Suprapubic skin (tissue), 4 donors: ENCODE measurements at regions not wholly inside any gene's neighbourhood (a gene's known extent, or its start where the extent isn't known, plus 50 kb on each side); places are given as distances from the start of the nearest gene placed in this dataset.
"Not testable (repeated sequence)": the region's sequence is repeated elsewhere in the genome, so short reads cannot be mapped to it uniquely, and the experiment has no call there.

Experiments used
- DNase-seq, 2 donors: peaks; one replicate each; pipeline ENCODE4 v3.0.0-alpha.2; 2019; ENCODE audit warnings: low spot score in 2 of 2
- H3K27ac ChIP-seq: fragments of 200-600 bp; sonication (generic); one replicate; pipeline ENCODE4 v1.5.1; 2019
- H3K27me3 ChIP-seq: fragments of 200-600 bp; sonication (generic); one replicate; pipeline ENCODE4 v1.5.1; 2019
- H3K36me3 ChIP-seq: fragments of 200-600 bp; sonication (generic); one replicate; pipeline ENCODE4 v1.5.1; 2019
- H3K4me1 ChIP-seq: fragments of 200-600 bp; sonication (generic); one replicate; pipeline ENCODE4 v1.5.1; 2019
- H3K4me3 ChIP-seq: fragments of 200-600 bp; sonication (generic); one replicate; pipeline ENCODE4 v1.5.1; 2019; ENCODE audit warnings: mild to moderate bottlenecking
- H3K9me3 ChIP-seq: fragments of 200-600 bp; sonication (generic); one replicate; pipeline ENCODE4 v1.5.1; 2019
- EP300 ChIP-seq: sonication (generic); formaldehyde crosslinking; IDR thresholded peaks from one replicate; pipeline ENCODE4 v1.6.1; 2017; ENCODE audit warnings: antibody characterized with exemption
- POLR2A ChIP-seq, 2 donors: fragments of 450-650 bp; IDR thresholded peaks; one replicate each; pipeline ENCODE4 v1.6.1; 2017; ENCODE audit warnings: antibody characterized with exemption in 2 of 2, mild to moderate bottlenecking in 2 of 2, moderate library complexity in 2 of 2
- POLR2AphosphoS5 ChIP-seq, 3 donors: sonication (generic); formaldehyde crosslinking; IDR thresholded peaks; one replicate each; pipeline ENCODE4 v1.6.1; 2017; ENCODE audit warnings: antibody characterized with exemption in 3 of 3
- WGBS: methylation state at CpG from one replicate; pipeline ENCODE4 v1.1.5; 2018; 5-methylcytosine and 5-hydroxymethylcytosine counted together
- TF ChIP-seq, protein P1 (sequence below), 2 donors: fragments of 200-600 bp in 1 of 2; fragments of 450-650 bp in 1 of 2; sonication (generic) in 1 of 2; IDR thresholded peaks; one replicate each; pipeline ENCODE4 v1.5.1; 2016 to 2019; ENCODE audit warnings: antibody characterized with exemption in 2 of 2, mild to moderate bottlenecking in 1 of 2, moderate library complexity in 1 of 2

DNA sequence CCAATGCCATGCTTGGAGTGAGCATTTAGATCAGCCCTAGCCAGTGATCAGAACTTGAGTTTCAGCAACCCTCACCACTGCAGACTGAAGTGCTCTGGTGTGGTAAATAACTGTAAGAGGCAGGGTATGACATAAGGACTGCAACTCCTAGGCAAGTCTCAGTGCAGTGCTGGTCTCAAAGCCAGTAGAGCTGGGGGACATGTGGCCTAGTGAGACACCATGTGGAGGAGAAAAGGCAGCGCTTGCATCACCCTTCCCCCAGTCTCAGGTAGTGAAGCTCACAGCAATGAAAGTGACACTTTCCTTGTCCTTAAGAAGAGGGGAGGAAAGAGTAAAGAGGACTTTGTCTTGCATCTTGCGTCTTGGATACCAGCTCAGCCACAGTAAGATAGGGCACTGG, 386.8 kb upstream of the POT1 start:
- no peak for TF ChIP-seq POLR2AphosphoS5 (IDR thresholded peaks at IDR 0.05)
- no peak for TF ChIP-seq EP300
- TF ChIP-seq, protein P1, sequence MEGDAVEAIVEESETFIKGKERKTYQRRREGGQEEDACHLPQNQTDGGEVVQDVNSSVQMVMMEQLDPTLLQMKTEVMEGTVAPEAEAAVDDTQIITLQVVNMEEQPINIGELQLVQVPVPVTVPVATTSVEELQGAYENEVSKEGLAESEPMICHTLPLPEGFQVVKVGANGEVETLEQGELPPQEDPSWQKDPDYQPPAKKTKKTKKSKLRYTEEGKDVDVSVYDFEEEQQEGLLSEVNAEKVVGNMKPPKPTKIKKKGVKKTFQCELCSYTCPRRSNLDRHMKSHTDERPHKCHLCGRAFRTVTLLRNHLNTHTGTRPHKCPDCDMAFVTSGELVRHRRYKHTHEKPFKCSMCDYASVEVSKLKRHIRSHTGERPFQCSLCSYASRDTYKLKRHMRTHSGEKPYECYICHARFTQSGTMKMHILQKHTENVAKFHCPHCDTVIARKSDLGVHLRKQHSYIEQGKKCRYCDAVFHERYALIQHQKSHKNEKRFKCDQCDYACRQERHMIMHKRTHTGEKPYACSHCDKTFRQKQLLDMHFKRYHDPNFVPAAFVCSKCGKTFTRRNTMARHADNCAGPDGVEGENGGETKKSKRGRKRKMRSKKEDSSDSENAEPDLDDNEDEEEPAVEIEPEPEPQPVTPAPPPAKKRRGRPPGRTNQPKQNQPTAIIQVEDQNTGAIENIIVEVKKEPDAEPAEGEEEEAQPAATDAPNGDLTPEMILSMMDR (IDR thresholded peaks at IDR 0.05): no peak
- TF ChIP-seq POLR2A (IDR thresholded peaks at IDR 0.05): no peak
- Histone ChIP-seq H3K36me3 (no peaks in the 10 kb centered on the region), H3K9me3 (peaks cover 3% of the 10 kb centered on the region), H3K27ac (no peak overlapping the region), H3K27me3 (no peaks in the 10 kb centered on the region), H3K4me3 (no peak overlapping the region), H3K4me1 (no peaks in the 10 kb centered on the region)
- DNase-seq: no peak
- 50% methylated on average over 2 of the region's 2 CpGs for WGBS

DNA sequence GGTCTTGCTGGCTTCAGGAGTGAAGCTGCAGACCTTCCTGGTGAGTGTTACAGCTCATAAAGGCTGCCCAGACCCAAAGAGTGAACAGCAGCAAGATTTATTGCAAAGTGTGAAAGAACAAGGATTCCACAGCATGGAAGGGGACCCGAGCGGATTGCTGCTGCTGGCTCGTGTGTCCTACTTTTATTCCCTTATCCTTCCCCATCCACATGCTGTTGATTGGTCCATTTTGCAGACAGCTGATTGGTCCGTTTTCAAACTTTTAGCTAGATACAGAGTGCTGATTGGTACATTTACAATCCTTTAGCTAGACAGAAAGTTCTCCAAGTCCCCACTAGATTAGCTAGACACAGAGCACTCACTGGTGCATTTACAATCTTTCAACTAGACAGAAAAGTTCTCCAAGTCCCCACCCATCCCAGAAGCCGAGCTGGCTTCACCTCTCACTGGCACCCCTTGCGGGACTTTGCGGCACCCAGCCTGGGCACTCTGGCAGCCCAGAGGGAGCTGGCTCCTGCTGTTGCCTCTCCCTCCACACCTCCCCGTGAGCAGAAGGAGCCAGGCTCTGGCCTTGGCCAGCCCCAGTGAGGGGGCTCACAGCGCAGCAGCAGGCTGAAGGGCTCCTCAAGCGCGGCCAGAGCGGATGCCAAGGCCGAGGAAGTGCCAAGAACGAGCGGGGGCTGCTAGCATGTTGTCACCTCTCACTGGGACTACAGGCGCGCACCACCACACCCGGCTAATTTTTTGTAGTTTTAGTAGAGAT, 369.6 kb upstream of the POT1 start:
- H3K4me3 ChIP-seq: no peak overlapping the region
- no peak for TF ChIP-seq POLR2A (IDR thresholded peaks at IDR 0.05)
- no peak for TF ChIP-seq POLR2AphosphoS5 (IDR thresholded peaks at IDR 0.05)
- TF ChIP-seq, protein P1 (IDR thresholded peaks at IDR 0.05): no peak
- TF ChIP-seq EP300: no peak
- H3K9me3 ChIP-seq: no peaks in the 10 kb centered on the region
- no peak overlapping the region for H3K27ac ChIP-seq
- no peaks in the 10 kb centered on the region for H3K4me1 ChIP-seq
- no peaks in the 10 kb centered on the region for H3K36me3 ChIP-seq
- H3K27me3 ChIP-seq: no peaks in the 10 kb centered on the region
- no peak for DNase-seq
- WGBS: 88% methylated on average over 13 of the region's 18 CpGs

DNA sequence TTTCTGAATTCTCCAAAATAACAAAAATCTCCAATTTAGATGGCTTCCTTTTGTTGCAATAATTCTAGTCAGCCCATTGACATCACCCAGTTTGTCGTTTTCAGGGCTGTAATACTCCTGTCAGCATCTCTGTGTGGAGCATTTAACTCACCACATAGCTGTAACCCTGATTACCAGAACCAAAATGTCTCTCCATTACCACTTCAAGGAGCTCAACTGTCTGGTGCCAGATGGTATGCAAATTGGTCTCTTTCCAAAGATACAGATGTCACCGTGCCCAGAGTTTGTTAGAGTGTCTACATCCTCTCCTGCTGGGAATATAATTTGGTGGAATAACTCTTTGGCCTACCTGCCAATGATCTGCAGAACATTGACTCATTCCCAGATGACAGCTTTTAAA, 350.3 kb upstream of the POT1 start:
- Histone ChIP-seq H3K4me1 (no peaks in the 10 kb centered on the region), H3K36me3 (no peaks in the 10 kb centered on the region), H3K27me3 (no peaks in the 10 kb centered on the region), H3K4me3 (no peak overlapping the region), H3K27ac (no peak overlapping the region), H3K9me3 (no peaks in the 10 kb centered on the region)
- TF ChIP-seq POLR2AphosphoS5 (IDR thresholded peaks at IDR 0.05) (no peak), POLR2A (IDR thresholded peaks at IDR 0.05) (no peak), EP300 (no peak)
- TF ChIP-seq, protein P1 (IDR thresholded peaks at IDR 0.05): no peak
- WGBS: 54% methylated on average over 2 of the region's 2 CpGs
- no peak for DNase-seq

DNA sequence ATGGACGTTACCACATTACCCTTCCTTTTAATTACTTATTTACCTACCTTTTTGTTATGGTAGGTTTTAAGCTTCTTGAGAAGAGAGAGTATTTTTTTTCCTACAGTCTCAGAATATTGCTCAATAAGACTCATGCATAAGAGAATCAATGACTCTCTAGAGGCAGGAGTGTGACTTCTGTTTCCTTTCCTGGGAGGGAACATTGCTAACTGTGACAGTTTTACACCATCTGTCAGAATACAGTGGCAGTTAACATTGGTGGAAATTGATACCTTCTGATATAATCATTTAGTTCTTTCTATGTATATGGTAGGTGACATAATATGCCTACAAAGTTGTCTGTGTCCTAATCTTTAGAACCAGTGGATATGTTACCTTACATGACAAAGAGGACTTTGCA, 348.7 kb upstream of the POT1 start:
- 70% methylated on average over 1 of the region's 1 CpG for WGBS
- DNase-seq: no peak
- TF ChIP-seq POLR2AphosphoS5 (IDR thresholded peaks at IDR 0.05): no peak
- TF ChIP-seq, protein P1 (IDR thresholded peaks at IDR 0.05): no peak
- TF ChIP-seq POLR2A (IDR thresholded peaks at IDR 0.05): no peak
- no peak for TF ChIP-seq EP300

DNA sequence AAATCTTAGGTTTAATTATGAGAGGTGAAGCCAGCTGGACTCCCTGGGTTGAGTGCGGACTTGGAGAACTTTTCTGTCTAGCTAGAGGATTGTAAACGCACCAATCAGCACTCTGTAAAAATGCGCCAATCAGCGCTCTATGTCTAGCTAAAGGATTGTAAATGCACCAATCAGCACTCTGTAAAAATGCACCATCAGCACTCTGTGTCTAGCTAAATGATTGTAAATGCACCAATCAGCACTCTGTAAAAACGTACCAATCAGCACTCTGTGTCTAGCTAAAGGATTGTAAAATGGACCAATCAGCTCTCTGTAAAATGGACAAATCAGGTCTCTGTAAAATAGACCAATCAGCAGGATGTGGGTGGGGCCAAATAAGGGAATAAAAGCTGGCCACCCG, 345.1 kb upstream of the POT1 start:
- not testable (repeated sequence) for DNase-seq, H3K9me3 ChIP-seq, H3K4me1 ChIP-seq, H3K27me3 ChIP-seq, H3K36me3 ChIP-seq, H3K27ac ChIP-seq, H3K4me3 ChIP-seq
- 89% methylated on average over 6 of the region's 6 CpGs for WGBS

More for the DNA sequence above, 348.7 kb upstream of the POT1 start:
- Histone ChIP-seq H3K36me3 (no peaks in the 10 kb centered on the region), H3K4me3 (no peak overlapping the region), H3K27me3 (no peaks in the 10 kb centered on the region), H3K4me1 (no peaks in the 10 kb centered on the region), H3K27ac (no peak overlapping the region), H3K9me3 (no peaks in the 10 kb centered on the region)

DNA sequence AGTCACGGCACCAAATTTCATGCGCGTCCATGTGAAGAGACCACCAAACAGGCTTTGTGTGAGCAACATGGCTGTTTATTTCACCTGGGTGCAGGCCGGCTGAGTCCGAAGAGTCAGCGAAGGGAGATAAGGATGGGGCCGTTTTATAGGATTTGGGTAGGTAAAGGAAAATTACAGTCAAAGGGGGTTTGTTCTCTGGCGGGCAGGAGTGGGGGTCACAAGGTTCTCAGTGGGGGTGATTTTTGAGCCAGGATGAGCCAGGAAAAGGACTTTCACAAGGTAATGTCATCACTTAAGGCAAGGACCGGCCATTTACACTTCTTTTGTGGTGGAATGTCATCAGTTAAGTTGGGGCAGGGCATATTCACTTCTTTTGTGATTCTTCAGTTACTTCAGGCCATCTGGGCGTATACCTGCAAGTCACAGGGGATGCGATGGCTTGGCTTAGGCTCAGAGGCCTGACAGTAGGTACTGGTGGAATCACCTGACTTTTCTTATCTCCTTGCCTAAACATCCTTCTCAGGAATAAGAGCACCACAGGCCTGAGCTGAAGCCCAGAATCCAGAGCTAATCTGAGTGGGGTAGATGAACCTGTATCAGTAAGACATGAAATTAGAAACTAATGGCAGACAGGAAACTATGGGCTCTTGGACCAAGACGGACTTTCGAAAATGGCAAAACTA, 334.7 kb upstream of the POT1 start:
- H3K27me3 ChIP-seq, H3K9me3 ChIP-seq, H3K4me1 ChIP-seq, H3K4me3 ChIP-seq, DNase-seq, H3K36me3 ChIP-seq, H3K27ac ChIP-seq: not testable (repeated sequence)
- WGBS: 94% methylated on average over 13 of the region's 13 CpGs

DNA sequence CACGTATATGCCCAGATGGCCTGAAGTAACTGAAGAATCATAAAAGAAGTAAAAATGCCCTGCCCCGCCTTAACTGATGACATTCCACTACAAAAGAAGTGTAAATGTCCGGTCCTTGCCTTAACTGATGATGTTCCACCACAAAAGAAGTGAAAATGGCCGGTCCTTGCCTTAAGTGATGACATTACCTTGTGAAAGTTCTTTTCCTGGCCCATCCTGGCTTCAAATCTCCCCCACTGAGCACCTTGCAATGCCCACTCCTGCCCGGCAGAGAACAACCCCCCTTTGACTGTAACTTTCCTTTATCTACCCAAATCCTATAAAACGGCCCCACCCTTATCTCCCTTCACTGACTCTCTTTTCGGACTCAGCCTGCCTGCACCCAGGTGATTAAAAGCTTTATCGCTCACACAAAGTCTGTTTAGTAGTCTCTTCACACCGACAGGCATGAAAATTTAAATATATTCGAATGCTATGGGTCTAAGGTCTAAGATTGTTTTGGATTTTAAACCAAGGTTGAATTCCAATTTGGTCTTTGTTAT, 329.3 kb upstream of the POT1 start:
- H3K27me3 ChIP-seq, DNase-seq, H3K36me3 ChIP-seq, H3K9me3 ChIP-seq, H3K27ac ChIP-seq, H3K4me3 ChIP-seq, H3K4me1 ChIP-seq: not testable (repeated sequence)
- WGBS: 85% methylated on average over 10 of the region's 10 CpGs
